Medulla oblongata (tissue), 1 donor: ENCODE measurements at regions not wholly inside any gene's neighbourhood (a gene's known extent, or its start where the extent isn't known, plus 50 kb on each side); places are given as distances from the start of the nearest gene placed in this dataset.

Experiments
- DNase-seq: peaks from one replicate; pipeline ENCODE4 v3.0.0-alpha.2; 2015; ENCODE audit errors: extremely low spot score

- no peak for DNase-seq
These were observed 1471.8 kb upstream of the NUDT12 start for GRCh38 chr5:105034401-105034763.

GRCh38 chr5:105033637-105034400, 1471.2 kb upstream of the NUDT12 start:
- no peak for DNase-seq

- no peak for DNase-seq
These were observed 1470.3 kb upstream of the NUDT12 start for GRCh38 chr5:105032917-105033316.

- no peak for DNase-seq
These were observed 1467.6 kb upstream of the NUDT12 start for GRCh38 chr5:105030153-105030552.

GRCh38 chr5:105015098-105015497, 1452.5 kb upstream of the NUDT12 start:
- no peak for DNase-seq

- DNase-seq, result no peak
These were observed 1436.0 kb upstream of the NUDT12 start for GRCh38 chr5:104998572-104998971.

- no peak for DNase-seq
These were observed 1435.6 kb upstream of the NUDT12 start for GRCh38 chr5:104998169-104998568.

- no peak for DNase-seq
These were observed 1424.5 kb upstream of the NUDT12 start for GRCh38 chr5:104987074-104987473.

GRCh38 chr5:104977529-104977928, 1414.9 kb upstream of the NUDT12 start:
- DNase-seq, result no peak

GRCh38 chr5:104967806-104968410, 1405.3 kb upstream of the NUDT12 start:
- DNase-seq, result no peak

GRCh38 chr5:104965006-104965405, 1402.4 kb upstream of the NUDT12 start:
- no peak for DNase-seq

GRCh38 chr5:104955479-104955878, 1392.9 kb upstream of the NUDT12 start:
- no peak for DNase-seq

- no peak for DNase-seq
These were observed 1390.3 kb upstream of the NUDT12 start for GRCh38 chr5:104952876-104953275.

- DNase-seq, result no peak
These were observed 1389.2 kb upstream of the NUDT12 start for GRCh38 chr5:104951829-104952228.

- no peak for DNase-seq
These were observed 1384.5 kb upstream of the NUDT12 start for GRCh38 chr5:104947076-104947475.

- DNase-seq, result no peak
These were observed 1380.1 kb upstream of the NUDT12 start for GRCh38 chr5:104942735-104943134.

GRCh38 chr5:104941030-104941645, 1378.5 kb upstream of the NUDT12 start:
- DNase-seq, result no peak

GRCh38 chr5:104937598-104937997, 1375.0 kb upstream of the NUDT12 start:
- no peak for DNase-seq

- no peak for DNase-seq
These were observed 1369.8 kb upstream of the NUDT12 start for GRCh38 chr5:104932431-104932830.

GRCh38 chr5:104928906-104929520, 1366.4 kb upstream of the NUDT12 start:
- no peak for DNase-seq

GRCh38 chr5:104915226-104915625, 1352.6 kb upstream of the NUDT12 start:
- no peak for DNase-seq

- DNase-seq, result no peak
These were observed 1352.0 kb upstream of the NUDT12 start for GRCh38 chr5:104914536-104915070.
